Neural progenitor cell (in vitro differentiated cells): ENCODE measurements at regions not wholly inside any gene's neighbourhood (a gene's known extent, or its start where the extent isn't known, plus 50 kb on each side); places are given as distances from the start of the nearest gene placed in this dataset.
A peak's percentile ranks its signal among the peaks of the same experiment; 100 is the strongest.

Experiments
- DNase-seq: peaks from one replicate; pipeline ENCODE4 v3.0.0-alpha.2; 2016; ENCODE audit warnings: low spot score
- H2AFZ ChIP-seq: fragments of 200-600 bp; sonication (generic); replicated peaks from 2 replicates; pipeline ENCODE4 v1.6.1; 2016; ENCODE audit warnings: antibody characterized with exemption
- H3F3A ChIP-seq: fragments of 200-600 bp; sonication (generic); 2 replicates; pipeline ENCODE4 v1.6.1; 2016; ENCODE audit warnings: antibody characterized with exemption, low read depth
- H3K27ac ChIP-seq: fragments of 200-600 bp; sonication (generic); 2 replicates; pipeline ENCODE4 v1.5.1; 2016; ENCODE audit warnings: mild to moderate bottlenecking
- H3K27me3 ChIP-seq: fragments of 200-600 bp; sonication (generic); 2 replicates; pipeline ENCODE4 v1.6.1; 2016; ENCODE audit warnings: mild to moderate bottlenecking, moderate library complexity
- H3K36me3 ChIP-seq: fragments of 200-600 bp; sonication (generic); 2 replicates; pipeline ENCODE4 v1.5.1; 2016
- H3K4me1 ChIP-seq: fragments of 200-600 bp; sonication (generic); 2 replicates; pipeline ENCODE4 v1.6.1; 2016; ENCODE audit warnings: mixed run types
- H3K4me2 ChIP-seq: fragments of 200-600 bp; sonication (generic); 2 replicates; pipeline ENCODE4 v1.6.1; 2016
- H3K4me3 ChIP-seq: fragments of 200-600 bp; sonication (generic); 2 replicates; pipeline ENCODE4 v1.5.1; 2016
- H3K79me2 ChIP-seq: fragments of 200-600 bp; sonication (generic); 2 replicates; pipeline ENCODE4 v1.6.1; 2016; ENCODE audit warnings: low read depth
- H3K9ac ChIP-seq: fragments of 200-600 bp; sonication (generic); 2 replicates; pipeline ENCODE4 v1.6.1; 2016
- H3K9me3 ChIP-seq: fragments of 200-600 bp; sonication (generic); 2 replicates; pipeline ENCODE4 v1.5.1; 2016; ENCODE audit warnings: low read depth
- H4K20me1 ChIP-seq: fragments of 200-600 bp; sonication (generic); 2 replicates; pipeline ENCODE4 v1.6.1; 2016; ENCODE audit warnings: low read depth
- H3K27ac Mint-ChIP-seq: 3 replicates; pipeline ENCODE4 v1.8.0; 2021; ENCODE audit warnings: mixed read lengths
- H3K27me3 Mint-ChIP-seq: 2 replicates; pipeline ENCODE4 v1.8.0; 2022; ENCODE audit warnings: low read depth, mild to moderate bottlenecking, inconsistent platforms, moderate library complexity, mixed read lengths; ENCODE audit not compliant: insufficient read depth
- H3K36me3 Mint-ChIP-seq: 3 replicates; pipeline ENCODE4 v1.8.0; 2021; ENCODE audit warnings: mixed read lengths
- H3K4me1 Mint-ChIP-seq: 3 replicates; pipeline ENCODE4 v1.8.0; 2021; ENCODE audit warnings: mixed read lengths
- H3K4me3 Mint-ChIP-seq: 3 replicates; pipeline ENCODE4 v1.8.0; 2021; ENCODE audit warnings: mild to moderate bottlenecking, moderate library complexity, mixed read lengths
- H3K9me3 Mint-ChIP-seq: 3 replicates; pipeline ENCODE4 v1.8.0; 2020; ENCODE audit warnings: mixed read lengths
- CTCF ChIP-seq: fragments of 200-600 bp; sonication (generic); IDR thresholded peaks from 2 replicates; pipeline ENCODE4 v1.5.1; 2017; ENCODE audit warnings: antibody characterized with exemption, mild to moderate bottlenecking
- EZH2 ChIP-seq: fragments of 200-600 bp; sonication (generic); IDR thresholded peaks from 2 replicates; pipeline ENCODE4 v1.6.1; 2017; ENCODE audit warnings: antibody characterized with exemption, mild to moderate bottlenecking, moderate library complexity
- EZH2phosphoT487 ChIP-seq: fragments of 200-600 bp; sonication (generic); IDR thresholded peaks from 2 replicates; pipeline ENCODE4 v1.6.1; 2017; ENCODE audit warnings: antibody characterized with exemption

- H3K9ac ChIP-seq: no peak overlapping the region
- Mint-ChIP-seq H3K27ac (no peak overlapping the region), H3K4me3 (no peak overlapping the region), H3K4me1 (no peaks in the 10 kb centered on the region), H3K9me3 (peaks cover 13% of the 10 kb centered on the region), H3K36me3 (no peaks in the 10 kb centered on the region), H3K27me3 (peaks cover under 1% of the 10 kb centered on the region)
- H3K4me1 ChIP-seq: peaks cover 3% of the 10 kb centered on the region
- TF ChIP-seq EZH2phosphoT487 (no peak), CTCF (no peak), EZH2 (no peak)
- H2AFZ ChIP-seq: no peak overlapping the region
- H3K36me3 ChIP-seq: no peaks in the 10 kb centered on the region
- no peak overlapping the region for H3K4me3 ChIP-seq
- no peaks in the 10 kb centered on the region for H3K79me2 ChIP-seq
- H3K27me3 ChIP-seq: no peaks in the 10 kb centered on the region
- no peak overlapping the region for H3K27ac ChIP-seq
- no peaks in the 10 kb centered on the region for H3K9me3 ChIP-seq
- no peak for DNase-seq
- H3F3A ChIP-seq: no peaks in the 10 kb centered on the region
- H3K4me2 ChIP-seq: no peak overlapping the region
- no peaks in the 10 kb centered on the region for H4K20me1 ChIP-seq
Measured at GRCh38 chr1:102783487-102783886, 324.8 kb downstream of the COL11A1 start.

- no peaks in the 10 kb centered on the region for H3F3A ChIP-seq
Measured at GRCh38 chr1:102782144-102782543, 326.2 kb downstream of the COL11A1 start.

GRCh38 chr1:102776071-102776470 is 332.3 kb downstream of the COL11A1 start:
- Histone ChIP-seq H3K79me2 (no peaks in the 10 kb centered on the region), H3K27me3 (no peaks in the 10 kb centered on the region), H3K9me3 (no peaks in the 10 kb centered on the region), H4K20me1 (no peaks in the 10 kb centered on the region), H3K4me1 (no peaks in the 10 kb centered on the region), H3K4me2 (no peak overlapping the region), H3F3A (no peaks in the 10 kb centered on the region), H2AFZ (no peak overlapping the region), H3K27ac (no peak overlapping the region), H3K9ac (no peak overlapping the region), H3K4me3 (no peak overlapping the region), H3K36me3 (no peaks in the 10 kb centered on the region)
- DNase-seq: peak; percentile 7
- TF ChIP-seq EZH2 (no peak), CTCF (no peak), EZH2phosphoT487 (no peak)
- H3K4me1 Mint-ChIP-seq: peaks cover 5% of the 10 kb centered on the region
- H3K4me3 Mint-ChIP-seq: no peak overlapping the region
- no peaks in the 10 kb centered on the region for H3K36me3 Mint-ChIP-seq
- no peaks in the 10 kb centered on the region for H3K27me3 Mint-ChIP-seq
- no peak overlapping the region for H3K27ac Mint-ChIP-seq
- no peaks in the 10 kb centered on the region for H3K9me3 Mint-ChIP-seq

More at GRCh38 chr1:102782144-102782543, 326.2 kb downstream of the COL11A1 start:
- H3K27me3 ChIP-seq: no peaks in the 10 kb centered on the region
- no peak overlapping the region for H3K4me3 ChIP-seq
- H3K9me3 ChIP-seq: no peaks in the 10 kb centered on the region
- no peak overlapping the region for H2AFZ ChIP-seq
- Mint-ChIP-seq H3K4me1 (no peaks in the 10 kb centered on the region), H3K9me3 (peaks cover 13% of the 10 kb centered on the region), H3K27me3 (no peaks in the 10 kb centered on the region), H3K27ac (no peak overlapping the region), H3K4me3 (no peak overlapping the region), H3K36me3 (no peaks in the 10 kb centered on the region)
- no peak for DNase-seq
- no peaks in the 10 kb centered on the region for H3K79me2 ChIP-seq
- no peak for TF ChIP-seq EZH2phosphoT487
- TF ChIP-seq EZH2: no peak
- TF ChIP-seq CTCF: no peak
- no peak overlapping the region for H3K9ac ChIP-seq
- H3K36me3 ChIP-seq: no peaks in the 10 kb centered on the region
- no peaks in the 10 kb centered on the region for H4K20me1 ChIP-seq
- peaks cover 3% of the 10 kb centered on the region for H3K4me1 ChIP-seq
- H3K27ac ChIP-seq: no peak overlapping the region
- H3K4me2 ChIP-seq: no peak overlapping the region
